Daoy (cell line): ENCODE measurements at regions not wholly inside any gene's neighbourhood (a gene's known extent, or its start where the extent isn't known, plus 50 kb on each side); places are given as distances from the start of the nearest gene placed in this dataset.
"Not testable (repeated sequence)": the region's sequence is repeated elsewhere in the genome, so short reads cannot be mapped to it uniquely, and the experiment has no call there.

Source experiments
- DNase-seq: peaks from one replicate; pipeline ENCODE4 v3.0.0-alpha.2; 2015; ENCODE audit warnings: low read depth

DNA sequence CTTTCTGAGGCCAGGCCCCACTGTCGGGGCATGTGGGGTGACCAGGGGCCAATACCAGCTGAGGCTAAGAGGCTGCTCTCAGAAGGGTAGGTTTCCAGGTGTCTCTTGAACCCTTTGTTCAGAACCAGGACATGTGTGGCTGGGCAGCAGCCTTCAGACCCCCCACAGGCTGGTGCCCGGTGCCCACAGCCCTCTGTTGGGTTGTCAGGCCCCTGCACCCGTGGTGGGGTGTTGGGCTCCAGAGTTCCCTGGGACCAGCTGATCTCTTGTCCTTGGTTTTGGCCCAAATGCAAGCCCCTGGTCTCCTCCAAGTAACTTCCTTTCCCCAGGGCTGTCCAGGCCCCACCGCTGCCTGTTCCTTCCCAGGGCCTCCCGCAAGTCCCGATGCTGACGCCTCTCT, 226.0 kb downstream of the TMEM121 start:
- not testable (repeated sequence) for DNase-seq

GRCh38 chr14:105760691-105761344, 234.4 kb downstream of the TMEM121 start:
- DNase-seq: no peak

DNA sequence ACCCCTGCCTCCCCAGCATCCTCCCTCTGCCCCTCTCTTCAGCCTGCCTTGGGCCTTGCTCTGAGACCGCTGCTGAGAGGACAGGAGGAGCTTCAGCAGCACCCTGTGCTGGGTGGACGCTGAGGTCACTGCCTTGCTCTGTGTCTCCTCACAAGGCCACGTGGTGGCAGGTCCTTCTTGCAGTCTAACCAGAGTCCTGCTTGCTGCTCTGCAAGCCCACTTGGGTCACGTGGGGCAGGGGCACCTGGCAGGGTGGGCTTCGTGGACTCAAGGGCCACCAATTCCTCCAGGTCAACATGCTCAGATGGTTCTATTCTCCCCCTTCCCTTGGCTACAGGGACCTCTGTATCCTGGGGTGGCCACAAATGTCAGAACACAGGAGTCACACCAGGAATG, 235.0 kb downstream of the TMEM121 start:
- not testable (repeated sequence) for DNase-seq

DNA sequence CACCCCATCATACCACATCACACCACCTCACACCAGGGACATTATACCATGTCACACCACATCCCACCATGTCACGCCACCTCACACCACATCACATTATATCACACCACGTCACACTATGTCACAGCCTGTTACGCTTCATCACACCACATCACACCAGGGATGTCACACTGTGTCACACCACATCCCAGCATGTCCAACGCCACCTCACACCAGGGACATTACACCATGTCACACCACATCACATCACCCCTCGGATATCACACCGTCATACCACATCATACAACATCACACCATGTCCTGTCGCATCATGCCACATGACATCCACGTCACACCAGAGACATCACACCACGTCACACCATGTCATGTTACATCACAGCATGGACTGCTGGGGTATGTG, 235.5 kb downstream of the TMEM121 start:
- DNase-seq: no peak

GRCh38 chr14:105762262-105762661, 235.9 kb downstream of the TMEM121 start:
- DNase-seq: not testable (repeated sequence)

DNA sequence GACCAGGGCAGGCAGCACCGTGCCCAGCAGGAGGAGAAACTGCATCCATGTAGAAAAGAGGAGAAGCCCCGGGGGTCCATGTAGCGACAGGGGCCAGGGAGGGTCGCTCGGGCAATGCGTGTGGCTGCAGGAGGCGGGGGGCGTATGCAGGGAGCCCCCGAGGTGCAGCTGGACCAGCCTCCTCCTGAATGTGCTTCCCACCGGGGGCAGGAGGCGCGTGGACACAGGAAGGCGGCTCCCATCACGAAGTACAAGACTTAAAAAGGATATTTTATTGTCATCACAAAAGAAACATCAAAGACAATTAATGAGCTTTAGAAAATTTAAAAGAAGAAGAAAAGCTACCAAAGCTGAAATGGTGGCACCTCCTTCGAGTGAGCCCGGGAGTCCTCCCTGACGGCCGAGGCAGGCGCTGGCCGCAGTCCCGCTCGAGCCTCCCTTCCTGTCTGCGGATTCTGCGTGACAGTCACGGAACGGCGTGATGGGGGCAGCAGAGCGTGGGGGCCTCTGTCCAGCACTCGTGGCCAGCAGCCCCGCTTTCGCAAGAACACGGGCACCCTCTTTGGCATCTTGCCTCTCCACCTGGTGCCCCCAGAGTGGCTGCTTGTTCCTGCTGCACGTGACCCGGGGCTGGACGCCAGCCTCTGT, 238.0 kb downstream of the TMEM121 start:
- not testable (repeated sequence) for DNase-seq

DNA sequence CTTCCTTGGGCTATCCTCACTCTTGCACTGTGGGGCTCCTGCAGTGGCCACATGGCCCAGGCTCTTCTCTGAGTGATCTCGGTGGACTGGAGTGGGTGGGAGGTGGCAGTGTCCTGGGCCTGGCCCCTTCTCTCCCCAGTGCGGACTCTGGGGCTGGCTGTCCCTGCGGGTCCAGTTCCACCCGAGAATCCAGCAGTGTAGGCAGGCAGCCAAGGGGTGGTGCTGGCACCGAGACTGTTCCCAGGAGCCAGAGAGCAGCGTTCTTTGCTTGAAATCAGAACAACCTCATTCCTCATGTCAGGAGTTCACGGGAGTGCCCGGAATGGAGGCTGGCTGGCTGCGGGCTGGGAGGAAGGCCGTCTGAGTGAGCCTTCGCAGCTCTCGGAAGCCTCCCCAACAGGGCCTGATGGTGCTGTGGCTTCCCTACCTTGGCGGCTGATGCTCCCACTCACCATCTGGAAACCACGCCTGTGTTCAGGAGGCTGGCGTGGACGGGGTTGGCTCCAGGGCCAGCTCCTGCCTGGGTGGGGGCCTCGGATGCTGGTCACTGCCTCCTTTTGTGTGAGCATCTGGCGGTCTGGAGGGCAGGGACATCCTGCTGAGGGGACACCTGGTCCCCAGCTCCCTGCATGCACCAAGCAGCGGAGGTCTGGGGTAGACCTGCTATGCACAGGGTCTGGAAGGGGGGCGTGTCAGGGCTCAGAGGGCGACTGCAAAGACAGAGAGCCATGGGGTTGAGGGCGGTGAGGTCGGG, 238.9 kb downstream of the TMEM121 start:
- not testable (repeated sequence) for DNase-seq

DNA sequence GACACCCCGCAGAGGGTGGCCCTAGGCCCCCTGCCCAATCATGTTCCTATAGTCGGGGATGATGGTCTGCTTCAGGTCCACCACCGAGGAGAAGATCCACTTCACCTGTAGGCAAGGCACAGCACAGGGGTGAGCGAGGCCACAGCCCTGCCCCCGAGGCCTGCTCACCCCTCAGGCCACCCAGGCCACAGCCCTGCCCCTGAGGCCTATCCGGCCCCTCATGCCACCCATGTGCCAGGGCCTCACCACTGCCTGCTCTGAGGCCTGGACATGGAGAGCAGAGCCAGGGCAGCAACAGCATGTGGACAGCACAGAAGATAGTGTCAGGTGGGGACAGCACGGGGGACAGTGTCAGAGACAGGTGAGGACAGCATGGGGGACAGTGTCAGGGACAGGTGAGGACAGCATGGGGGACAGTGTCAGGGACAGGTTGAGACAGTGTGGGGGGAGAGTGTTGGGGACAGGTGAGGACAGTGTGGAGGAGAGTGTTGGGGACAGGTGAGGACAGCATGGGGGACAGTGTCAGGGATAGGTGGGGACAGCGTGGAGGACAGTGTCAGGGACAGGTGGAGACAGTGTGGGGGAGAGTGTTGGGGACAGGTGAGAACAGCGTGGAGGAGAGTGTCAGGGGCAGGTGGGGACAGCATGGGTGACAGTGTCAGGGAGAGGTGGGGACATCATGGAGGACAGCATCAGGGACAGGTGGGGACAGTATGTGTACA, 239.7 kb downstream of the TMEM121 start:
- DNase-seq: no peak

- no peak for DNase-seq
These were observed 240.9 kb downstream of the TMEM121 start for GRCh38 chr14:105767315-105767714.

- not testable (repeated sequence) for DNase-seq
These were observed 241.7 kb downstream of the TMEM121 start for GRCh38 chr14:105768039-105768438.

GRCh38 chr14:105769061-105769730, 242.8 kb downstream of the TMEM121 start:
- not testable (repeated sequence) for DNase-seq

- DNase-seq: not testable (repeated sequence)
These were observed 244.3 kb downstream of the TMEM121 start for GRCh38 chr14:105770619-105771216.

DNA sequence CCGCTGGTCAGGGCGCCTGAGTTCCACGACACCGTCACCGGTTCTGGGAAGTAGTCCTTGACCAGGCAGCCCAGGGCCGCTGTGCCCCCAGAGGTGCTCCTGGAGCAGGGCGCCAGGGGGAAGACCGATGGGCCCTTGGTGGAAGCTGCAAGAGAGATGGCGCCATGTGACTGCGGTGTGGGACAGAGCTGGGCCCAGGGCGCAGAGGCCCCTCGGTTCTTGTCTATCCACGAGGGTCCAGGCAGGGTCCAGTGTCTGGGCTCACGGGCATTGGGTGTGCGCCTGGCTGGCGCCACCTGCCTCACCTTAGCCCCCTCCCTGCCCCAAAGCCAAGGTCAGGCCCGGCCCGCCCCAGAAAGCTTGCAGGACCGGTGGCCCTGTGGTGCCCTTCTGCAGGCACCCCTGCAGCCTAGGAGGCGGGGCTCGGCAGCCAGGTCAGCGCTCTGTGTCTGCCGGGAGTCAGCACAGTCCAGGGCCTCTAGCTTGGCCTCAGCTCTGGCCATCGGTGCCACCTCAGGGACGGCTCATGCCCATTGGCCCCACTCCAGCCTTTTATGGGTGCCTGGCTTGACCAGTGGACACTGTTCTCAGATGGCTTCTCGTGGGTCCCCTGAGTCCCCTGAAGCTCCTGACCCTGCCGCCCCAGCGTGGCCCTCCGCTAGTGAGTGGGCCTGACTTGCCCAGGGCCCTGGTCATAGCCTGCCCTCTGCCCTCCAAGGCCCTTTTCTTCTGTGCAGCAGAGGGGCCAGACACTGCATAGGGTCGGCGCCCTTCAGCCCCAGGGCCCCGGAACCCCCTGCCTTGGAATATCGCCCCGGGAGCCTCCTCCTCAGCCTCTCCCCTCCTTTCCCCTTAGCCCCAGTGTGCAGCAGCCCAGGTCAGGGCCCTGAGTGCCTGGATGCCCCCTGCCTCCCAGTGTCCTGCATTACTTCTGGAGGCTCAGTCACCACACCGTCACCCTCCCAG, 245.2 kb downstream of the TMEM121 start:
- DNase-seq: not testable (repeated sequence)

DNA sequence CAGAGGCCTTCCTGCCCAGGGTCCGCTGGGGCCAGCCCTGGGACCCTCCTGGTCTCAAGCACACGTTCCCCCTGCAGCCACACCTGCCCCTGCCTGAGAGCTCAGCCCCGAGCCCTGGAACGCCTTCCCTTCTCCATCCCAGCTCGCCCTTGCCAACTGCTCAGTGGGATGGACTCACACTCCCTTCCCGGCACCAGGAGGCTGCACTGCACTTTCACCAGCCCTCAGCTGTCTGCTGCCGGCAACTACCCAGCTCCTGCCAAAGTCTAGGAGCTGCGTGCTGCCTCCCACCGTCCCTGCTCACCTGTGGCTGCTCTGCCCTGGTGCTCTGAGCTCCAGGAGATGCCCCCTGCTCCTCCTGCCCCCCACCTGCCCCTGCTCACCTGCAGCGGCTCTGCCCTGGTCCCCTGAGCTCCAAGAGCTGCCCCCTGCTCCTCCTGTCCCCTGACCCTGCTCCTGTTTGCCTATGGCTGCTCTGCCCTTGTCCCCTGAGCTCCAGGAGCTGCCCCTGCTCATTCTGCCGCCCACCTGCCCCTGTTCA, 246.4 kb downstream of the TMEM121 start:
- DNase-seq: not testable (repeated sequence)

- no peak for DNase-seq
These were observed 247.2 kb downstream of the TMEM121 start for GRCh38 chr14:105773584-105773983.

- DNase-seq: no peak
These were observed 247.6 kb downstream of the TMEM121 start for GRCh38 chr14:105774001-105774400.

DNA sequence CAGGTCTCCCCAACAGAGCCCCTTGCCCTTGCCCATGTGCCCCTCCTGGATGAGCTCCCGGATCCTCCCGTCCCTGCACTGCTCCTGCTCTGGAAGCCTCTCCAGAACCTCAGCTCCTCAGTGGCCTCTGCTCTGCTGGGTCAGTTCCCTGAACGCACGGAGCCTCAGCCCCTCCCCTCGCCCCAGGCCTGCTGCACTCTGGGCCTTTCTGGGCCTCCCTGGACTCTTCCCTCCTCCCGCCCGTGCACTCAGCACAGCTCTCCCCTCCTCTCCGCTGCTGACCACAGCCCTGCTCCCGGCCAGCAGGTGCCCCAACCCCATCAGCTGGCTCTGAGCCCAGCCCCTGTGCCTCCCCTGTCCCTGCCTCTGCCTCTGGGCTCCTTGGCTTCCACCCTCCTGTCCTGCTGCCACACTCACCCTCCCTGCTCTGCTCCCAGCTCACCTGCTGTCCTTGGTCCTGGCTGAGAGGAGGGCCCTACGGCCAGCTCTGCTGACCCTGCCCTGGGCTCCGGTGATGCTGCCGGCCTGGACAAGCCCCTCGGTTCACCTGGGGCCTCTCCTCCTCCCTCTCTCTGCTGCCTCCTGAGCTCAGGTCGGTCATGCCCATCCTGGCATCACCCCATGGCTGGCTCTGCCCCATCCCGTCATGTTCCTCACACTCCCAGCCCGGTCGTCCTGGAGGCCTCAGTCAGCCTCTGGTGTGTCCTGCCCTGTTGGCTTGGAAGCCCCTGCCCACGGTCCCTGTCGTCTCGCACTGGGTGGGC, 248.4 kb downstream of the TMEM121 start:
- DNase-seq: not testable (repeated sequence)

DNA sequence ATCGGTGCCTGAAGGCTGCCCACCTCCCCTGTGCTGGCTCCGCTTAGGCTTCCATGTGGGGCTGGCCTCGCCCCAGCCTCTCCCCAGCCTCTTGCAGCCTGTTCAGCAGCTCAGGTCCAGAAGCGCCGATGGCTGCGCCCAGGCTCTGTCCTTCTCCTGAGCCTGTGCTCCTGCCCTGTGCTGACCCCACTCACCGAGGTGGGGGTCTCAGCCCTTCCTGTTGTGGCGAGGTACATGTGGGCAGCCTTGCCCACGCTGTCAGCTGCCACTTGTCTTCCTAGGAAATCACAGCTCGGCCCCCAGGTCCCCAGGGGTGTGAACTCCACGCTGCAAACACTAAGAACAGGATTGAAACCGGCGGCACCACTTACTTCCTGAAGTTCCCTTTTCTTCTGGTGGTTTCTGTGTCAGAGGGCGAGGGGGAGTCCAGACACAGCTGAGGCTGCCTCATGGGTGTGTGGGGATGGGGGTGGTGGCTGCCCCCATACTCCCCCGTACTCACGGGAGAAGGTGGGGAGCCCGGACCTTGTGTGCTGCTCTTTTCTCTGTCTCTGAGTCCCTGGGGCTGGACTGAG, 249.1 kb downstream of the TMEM121 start:
- DNase-seq: not testable (repeated sequence)
